Mesothelial cell of epicardium (in vitro differentiated cells): ENCODE measurements at regions not wholly inside any gene's neighbourhood (a gene's known extent, or its start where the extent isn't known, plus 50 kb on each side); places are given as distances from the start of the nearest gene placed in this dataset.
"Not testable (repeated sequence)": the region's sequence is repeated elsewhere in the genome, so short reads cannot be mapped to it uniquely, and the experiment has no call there.

ENCODE experiments used
- DNase-seq, 2 experiments: peaks; one replicate each; pipeline ENCODE4 v3.0.0; 2021; ENCODE audit warnings: low spot score in 2 of 2; ENCODE audit not compliant: unreplicated experiment in 2 of 2
- H3K27ac Mint-ChIP-seq: 2 replicates; pipeline ENCODE4 v1.8.0; 2021; ENCODE audit warnings: mixed read lengths
- H3K27me3 Mint-ChIP-seq: 2 replicates; pipeline ENCODE4 v1.8.0; 2021; ENCODE audit warnings: low read depth, mixed read lengths
- H3K36me3 Mint-ChIP-seq: 2 replicates; pipeline ENCODE4 v1.8.0; 2021; ENCODE audit warnings: mixed read lengths
- H3K4me1 Mint-ChIP-seq: 2 replicates; pipeline ENCODE4 v1.8.0; 2021; ENCODE audit warnings: mixed read lengths
- H3K4me3 Mint-ChIP-seq: 2 replicates; pipeline ENCODE4 v1.8.0; 2021; ENCODE audit warnings: mild to moderate bottlenecking, moderate library complexity, mixed read lengths
- H3K9me3 Mint-ChIP-seq: 2 replicates; pipeline ENCODE4 v1.8.0; 2021; ENCODE audit warnings: mixed read lengths
- CTCF ChIP-seq: fragments of 200-600 bp; sonication (generic); IDR thresholded peaks from one replicate; pipeline ENCODE4 v1.5.0; 2021; ENCODE audit warnings: antibody characterized with exemption; ENCODE audit not compliant: unreplicated experiment

GRCh38 chr10:20396701-20397100 is 500.4 kb downstream of the NEBL start:
- Mint-ChIP-seq H3K9me3 (no peaks in the 10 kb centered on the region), H3K36me3 (no peaks in the 10 kb centered on the region), H3K4me3 (no peak overlapping the region), H3K27me3 (no peaks in the 10 kb centered on the region), H3K4me1 (peaks cover 33% of the 10 kb centered on the region), H3K27ac (no peak overlapping the region)
- no peak for DNase-seq
- no peak for TF ChIP-seq CTCF

- no peak for TF ChIP-seq CTCF
- H3K4me3 Mint-ChIP-seq, result no peak overlapping the region
- no peak for DNase-seq
- H3K27ac Mint-ChIP-seq, result no peak overlapping the region
- H3K27me3 Mint-ChIP-seq, result no peaks in the 10 kb centered on the region
- peaks cover 33% of the 10 kb centered on the region for H3K4me1 Mint-ChIP-seq
- no peaks in the 10 kb centered on the region for H3K36me3 Mint-ChIP-seq
- H3K9me3 Mint-ChIP-seq, result no peaks in the 10 kb centered on the region
Observed at GRCh38 chr10:20396205-20396604, 500.9 kb downstream of the NEBL start.

- no peak for DNase-seq
- Mint-ChIP-seq H3K4me1 (peaks cover 33% of the 10 kb centered on the region), H3K27me3 (no peaks in the 10 kb centered on the region), H3K36me3 (no peaks in the 10 kb centered on the region), H3K9me3 (no peaks in the 10 kb centered on the region), H3K4me3 (no peak overlapping the region), H3K27ac (no peak overlapping the region)
- TF ChIP-seq CTCF, result no peak
Observed at GRCh38 chr10:20391629-20392028, 505.5 kb downstream of the NEBL start.

- Mint-ChIP-seq H3K27ac (no peak overlapping the region), H3K9me3 (peaks cover 15% of the 10 kb centered on the region), H3K4me3 (no peak overlapping the region), H3K36me3 (no peaks in the 10 kb centered on the region), H3K27me3 (no peaks in the 10 kb centered on the region), H3K4me1 (peaks cover 14% of the 10 kb centered on the region)
- DNase-seq, result no peak
- TF ChIP-seq CTCF, result no peak
Observed at GRCh38 chr10:20381761-20382160, 515.4 kb downstream of the NEBL start.

- Mint-ChIP-seq H3K4me1 (peaks cover 11% of the 10 kb centered on the region), H3K4me3 (no peak overlapping the region), H3K9me3 (peaks cover 15% of the 10 kb centered on the region), H3K36me3 (no peaks in the 10 kb centered on the region), H3K27me3 (no peaks in the 10 kb centered on the region), H3K27ac (no peak overlapping the region)
- TF ChIP-seq CTCF, result no peak
- no peak for DNase-seq
Observed at GRCh38 chr10:20380401-20380800, 516.7 kb downstream of the NEBL start.

GRCh38 chr10:20372748-20373147 is 524.4 kb downstream of the NEBL start:
- no peak for DNase-seq
- no peaks in the 10 kb centered on the region for H3K4me1 Mint-ChIP-seq
- peaks cover 29% of the 10 kb centered on the region for H3K9me3 Mint-ChIP-seq
- no peaks in the 10 kb centered on the region for H3K27me3 Mint-ChIP-seq
- H3K36me3 Mint-ChIP-seq, result peaks cover 10% of the 10 kb centered on the region
- H3K27ac Mint-ChIP-seq, result no peak overlapping the region
- TF ChIP-seq CTCF, result no peak
- no peak overlapping the region for H3K4me3 Mint-ChIP-seq

- H3K27ac Mint-ChIP-seq, H3K4me3 Mint-ChIP-seq, DNase-seq, H3K27me3 Mint-ChIP-seq, H3K4me1 Mint-ChIP-seq: not testable (repeated sequence)
- Mint-ChIP-seq H3K36me3 (peaks cover 13% of the 10 kb centered on the region), H3K9me3 (peaks cover 43% of the 10 kb centered on the region)
Observed at GRCh38 chr10:20370977-20371533, 526.1 kb downstream of the NEBL start.
